Heart right ventricle (tissue), 16 donors: ENCODE measurements at regions not wholly inside any gene's neighbourhood (a gene's known extent, or its start where the extent isn't known, plus 50 kb on each side); places are given as distances from the start of the nearest gene placed in this dataset.

Source experiments
- ATAC-seq, 8 donors: fragments of 200-7000 bp; cut with Tn5 transposase; one replicate each; pipeline ENCODE4 v1.9.1; 2020; ENCODE audit warnings: mild to moderate bottlenecking in 8 of 8, moderate library complexity in 8 of 8, moderate number of reproducible peaks in 1 of 8
- DNase-seq, 2 donors: peaks; one replicate each; pipeline ENCODE4 v3.0.0-alpha.2; 2020
- H3K27ac ChIP-seq, 10 donors: fragments of 200-600 bp; sonication (generic) in 2 of 10; one replicate each; pipeline versions ENCODE4 v1.5.0 to v1.8.0; 2020 to 2022; ENCODE audit warnings: mild to moderate bottlenecking in 3 of 10
- H3K27me3 ChIP-seq, 7 donors: fragments of 200-600 bp; one replicate each; pipeline ENCODE4 v1.8.0; 2021 to 2022; ENCODE audit warnings: mild to moderate bottlenecking in 2 of 7
- H3K36me3 ChIP-seq, 9 donors: fragments of 200-600 bp; sonication (generic) in 1 of 9; one replicate each; pipeline versions ENCODE4 v1.5.0 to v1.8.0; 2020 to 2022; ENCODE audit warnings: mild to moderate bottlenecking in 2 of 9
- H3K4me1 ChIP-seq, 9 donors: fragments of 200-600 bp; sonication (generic) in 1 of 9; one replicate each; pipeline versions ENCODE4 v1.5.0 to v1.8.0; 2020 to 2022; ENCODE audit warnings: mild to moderate bottlenecking in 4 of 9
- H3K4me3 ChIP-seq, 10 donors: fragments of 200-600 bp; sonication (generic) in 2 of 10; one replicate each; pipeline versions ENCODE4 v1.5.0 to v1.8.0; 2020 to 2022; ENCODE audit warnings: mild to moderate bottlenecking in 7 of 10, moderate library complexity in 2 of 10
- H3K9me3 ChIP-seq, 11 donors: fragments of 200-600 bp in 10 of 11; sonication (generic) in 2 of 11; one replicate each; pipeline versions ENCODE4 v1.5.0 to v1.8.0; 2013 to 2022; ENCODE audit warnings: mild to moderate bottlenecking in 2 of 11, control low read depth in 1 of 11, moderate library complexity in 1 of 11
- CTCF ChIP-seq, 9 donors: fragments of 200-600 bp; sonication (generic) in 2 of 9; IDR thresholded peaks; one replicate each; pipeline versions ENCODE4 v1.5.0 to v1.8.0; 2021 to 2022; ENCODE audit warnings: antibody characterized with exemption in 9 of 9, mild to moderate bottlenecking in 5 of 9, moderate library complexity in 1 of 9
- WGBS, 2 donors: extraction: QIAGEN DNeasy Blood & Tissue Kit; methylation state at CpG; one replicate each; pipeline ENCODE4 v1.1.7; 2013; ENCODE audit warnings: inconsistent platforms in 1 of 2; 5-methylcytosine and 5-hydroxymethylcytosine counted together
- intact Hi-C, 10 donors: fragments of 100-400 bp; cut with DNase I; formaldehyde crosslinking; loops; one replicate each; pipeline versions ENCODE4 v1.11.1 to v1.14.2; 2022
- donor health status: Arrhythmogenic right ventricular cardiomyopathy.
- donor health status: ischemic (EF 13 %, LVEDD 7.1; RV severe dilation, severe dysfunction).
- donor health status: healthy with polysubstance abuse.
- donor health status: DM: no; HTN: yes; CAD: no.
- donor health status: DM: no; HTN: no; CAD: no.
- donor health status: ischemic (EF 25% LVEDD 6.9; RV normal size, moderate dysfunction).
- donor health status: ischemic (EF 25% LVEDD 5.7; RV mildly dilated, moderate dysfunction).
- donor health status: healthy.
- donor health status: DM: yes; HTN: yes; CAD: no.
- donor health status: Ischemic cardiomyopathy.
- donor health status: ischemic (EF 35%, LVEDD 5.7; RV mildly dilated, moderate dysfunction).
- donor health status: nonischemic (EF 11% LVEDD 7.7; RV severe dilation, severe dysfunction).
- donor health status: DM: yes; HTN: yes; CAD: no.
- donor health status: PGD.
- donor health status: ischemic (EF 29% LVEDD 5.4; RV normal size, mild dysfunction).
- donor health status: nonischemic (EF 23%, LVEDD 6.1; RV moderate dilation, normal function).

- intact Hi-C loops, result no loop called here
These were observed 157.8 kb upstream of the DPYD start for GRCh38 chr1:98078596-98078995.

DNA sequence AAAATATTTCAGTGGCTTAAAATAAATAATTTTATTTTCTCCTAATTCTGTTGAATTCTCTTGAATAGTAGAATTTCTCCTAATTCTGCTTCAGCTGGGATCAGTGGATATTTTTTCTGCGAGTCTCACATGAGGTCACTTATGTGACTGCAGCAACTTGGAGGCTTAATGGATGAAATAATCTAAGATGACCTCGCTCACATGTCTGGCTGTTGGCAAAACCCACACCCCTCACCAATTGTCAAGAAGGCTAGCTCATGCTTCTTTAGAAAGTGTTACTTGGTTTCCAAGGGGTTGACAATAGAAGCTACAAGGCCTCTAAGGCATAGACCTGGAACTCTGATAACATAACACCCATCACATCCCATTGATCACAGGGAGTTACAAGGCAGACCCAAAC is 156.9 kb upstream of the DPYD start:
- H3K27ac ChIP-seq, result no peak overlapping the region
- DNase-seq, result no peak
- ATAC-seq, result no peak
- H3K4me3 ChIP-seq, result no peak overlapping the region
- intact Hi-C loops, result no loop called here
- no peaks in the 10 kb centered on the region for H3K4me1 ChIP-seq
- H3K9me3 ChIP-seq, result no peaks in the 10 kb centered on the region
- no peaks in the 10 kb centered on the region for H3K36me3 ChIP-seq
- WGBS, 2 donors, result 77 to 80% methylated on average over 2 of the region's 2 CpGs
- no peaks in the 10 kb centered on the region for H3K27me3 ChIP-seq
- no peak for TF ChIP-seq CTCF (IDR thresholded peaks at IDR 0.05)

More at GRCh38 chr1:98078596-98078995, 157.8 kb upstream of the DPYD start:
- no peak overlapping the region for H3K27ac ChIP-seq
- WGBS, 2 donors, result 83 to 85% methylated on average over 2 of the region's 2 CpGs
- no peak for DNase-seq
- no peaks in the 10 kb centered on the region for H3K36me3 ChIP-seq
- TF ChIP-seq CTCF (IDR thresholded peaks at IDR 0.05), result no peak
- no peak overlapping the region for H3K4me3 ChIP-seq
- no peaks in the 10 kb centered on the region for H3K27me3 ChIP-seq
- no peak for ATAC-seq
- H3K9me3 ChIP-seq, result no peaks in the 10 kb centered on the region
- H3K4me1 ChIP-seq, result no peaks in the 10 kb centered on the region

- WGBS, 2 donors, result 61 to 76% methylated on average over 1 of the region's 1 CpG
These were observed 154.8 kb upstream of the DPYD start for GRCh38 chr1:98075626-98076025.

DNA sequence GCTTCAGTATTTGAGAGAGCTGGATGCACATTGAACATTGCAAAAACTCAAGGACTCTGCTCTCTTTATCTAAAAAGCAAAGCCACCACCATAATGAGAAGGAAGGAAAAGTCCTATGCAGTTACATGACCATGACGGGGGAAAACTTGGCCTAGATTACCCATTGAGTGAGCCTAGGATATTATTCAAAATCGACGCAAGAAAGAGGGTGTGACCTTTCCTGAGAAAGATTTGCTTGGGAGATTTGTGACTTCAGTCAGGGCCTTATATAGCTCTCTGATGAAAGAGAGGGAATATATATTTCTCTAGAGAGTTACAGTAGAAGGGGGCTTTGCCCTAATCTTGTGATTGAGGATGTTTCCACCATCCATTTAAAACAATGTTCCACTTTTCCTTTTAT is 153.0 kb upstream of the DPYD start:
- no peak for TF ChIP-seq CTCF (IDR thresholded peaks at IDR 0.05)
- DNase-seq (no peak), ATAC-seq (no peak)
- intact Hi-C loops, result no loop called here
- no peak overlapping the region for H3K27ac ChIP-seq
- 74 to 88% methylated on average over 3 of the region's 3 CpGs for WGBS, 2 donors
- no peaks in the 10 kb centered on the region for H3K9me3 ChIP-seq
- no peaks in the 10 kb centered on the region for H3K36me3 ChIP-seq
- no peaks in the 10 kb centered on the region for H3K4me1 ChIP-seq
- no peak overlapping the region for H3K4me3 ChIP-seq
- H3K27me3 ChIP-seq, result peaks cover 0 to 5% (median 0%) of the 10 kb centered on the region in 7 donors

More at GRCh38 chr1:98075626-98076025, 154.8 kb upstream of the DPYD start:
- Histone ChIP-seq H3K36me3 (no peaks in the 10 kb centered on the region), H3K9me3 (no peaks in the 10 kb centered on the region), H3K4me3 (no peak overlapping the region), H3K27me3 (peaks cover 0 to 5% (median 0%) of the 10 kb centered on the region in 7 donors), H3K4me1 (no peaks in the 10 kb centered on the region), H3K27ac (no peak overlapping the region)
- ATAC-seq, result no peak
- no peak for TF ChIP-seq CTCF (IDR thresholded peaks at IDR 0.05)
- DNase-seq, result no peak
- intact Hi-C loops, result no loop called here
